ENCODE measurements at regions not wholly inside any gene's neighbourhood (a gene's known extent, or its start where the extent isn't known, plus 50 kb on each side); places are given as distances from the start of the nearest gene placed in this dataset.

- H3K14ac ChIP-seq (ENCODE audit: insufficient read length): no peak overlapping the region
- H4K91ac ChIP-seq (replicated peaks; ENCODE audit: insufficient read length, low read length): no peak overlapping the region
- no peak overlapping the region for H3K18ac ChIP-seq (ENCODE audit: extremely low read depth, low read length)
- H3K36me3 ChIP-seq (ENCODE audit: control insufficient read depth in 2 of 4, insufficient read depth in 4 of 4, low read length in 3 of 4): no peaks in the 10 kb centered on the region
- ChIA-PET CTCF (ENCODE audit: partially characterized antibody) (no interaction called here), POLR2A (ENCODE audit: partially characterized antibody) (no interaction called here)
- FAIRE-seq (no peak), DNase-seq (ENCODE audit: low read depth in 1 of 2, low spot score in 2 of 2) (no peak)
- H3K9ac ChIP-seq (replicated peaks in 1 of 4; ENCODE audit: extremely low read depth in 1 of 4, low read depth in 3 of 4, low read length in 3 of 4): no peak overlapping the region
- H2BK20ac ChIP-seq (ENCODE audit: low read length): no peak overlapping the region
- H2BK15ac ChIP-seq (ENCODE audit: low read length): no peak overlapping the region
- H3K79me1 ChIP-seq (ENCODE audit: low read depth, low read length): no peaks in the 10 kb centered on the region
- no peaks in the 10 kb centered on the region; a peak in 1 of 4 replicates for H3K79me2 ChIP-seq (ENCODE audit: control insufficient read depth in 1 of 2, insufficient read depth in 2 of 2, low read length in 2 of 2)
- H2BK12ac ChIP-seq (ENCODE audit: low read depth, low read length): no peak overlapping the region
- no peaks in the 10 kb centered on the region for H3K9me3 ChIP-seq (ENCODE audit: insufficient read depth in 2 of 2, low read depth in 1 of 2, low read length in 1 of 2)
- peaks cover 7% of the 10 kb centered on the region; the same call in 1 of the 2 replicates for H3K23me2 ChIP-seq (ENCODE audit: low read depth, low read length)
- H3K27ac ChIP-seq (ENCODE audit: low read depth, low read length): no peak overlapping the region
- no peak overlapping the region for H4K8ac ChIP-seq (ENCODE audit: extremely low read depth, insufficient read depth, low read length)
- H3K56ac ChIP-seq (replicated peaks; ENCODE audit: insufficient read length, low read depth, low read length): no peak overlapping the region
- H3K4ac ChIP-seq (replicated peaks; ENCODE audit: insufficient read length, low read depth, low read length): no peak overlapping the region
- H2AK5ac ChIP-seq (ENCODE audit: low read depth, low read length): no peak overlapping the region
- H3K4me3 ChIP-seq (ENCODE audit: extremely low read depth in 1 of 4, insufficient read depth in 2 of 4, low read depth in 3 of 4, low read length in 4 of 4): no peak overlapping the region
- 59% methylated on average over 11 of the region's 11 CpGs; no CpG with 5 or more reads in 1 of the 2 experiments for WGBS, 2 experiments (ENCODE audit: extremely low coverage in 1 of 2, insufficient coverage in 1 of 2, insufficient read length in 1 of 2, insufficient replicate concordance in 2 of 2, low coverage in 1 of 2, low lambda C conversion rate in 2 of 2, missing lambda C conversion rate in 1 of 2)
- H4K20me1 ChIP-seq (replicated peaks in 1 of 2; ENCODE audit: control insufficient read depth in 1 of 2, insufficient read depth in 2 of 2, low read length in 2 of 2): peaks cover 0 to 4% of the 10 kb centered on the region in 2 experiments
- H4K5ac ChIP-seq (ENCODE audit: insufficient read length, low read depth, low read length): no peak overlapping the region
- H3K4me1 ChIP-seq (replicated peaks in 1 of 4; ENCODE audit: control insufficient read depth in 3 of 4, insufficient read depth in 4 of 4, low read length in 3 of 4): peaks cover 0 to 4% (median 0%) of the 10 kb centered on the region in 4 experiments; a peak in 2 of 7 replicates
- H3K27me3 ChIP-seq (replicated peaks in 1 of 4; ENCODE audit: control insufficient read depth in 3 of 4, extremely low read depth in 1 of 4, insufficient read depth in 3 of 4, low read length in 3 of 4): no peaks in the 10 kb centered on the region
- H2AFZ ChIP-seq (ENCODE audit: low read length): no peak overlapping the region
- no peak overlapping the region for H2BK120ac ChIP-seq (replicated peaks; ENCODE audit: low read depth, low read length)
- no peak overlapping the region for H2BK5ac ChIP-seq (ENCODE audit: low read depth, low read length)
- H3K23ac ChIP-seq (ENCODE audit: insufficient read length): no peak overlapping the region
- H3K4me2 ChIP-seq (ENCODE audit: insufficient read depth in 1 of 2, low read depth in 2 of 2, low read length in 2 of 2): no peak overlapping the region
- TF ChIP-seq GABPA (IDR thresholded peaks at IDR 0.05; ENCODE audit: borderline replicate concordance, insufficient read depth, low read length) (no peak), TCF12 (IDR thresholded peaks at IDR 0.05; ENCODE audit: low read depth, low read length) (no peak), GTF2F1 (IDR thresholded peaks at IDR 0.05; ENCODE audit: borderline replicate concordance, low read depth, low read length) (no peak), EGR1 (IDR thresholded peaks at IDR 0.05; ENCODE audit: borderline replicate concordance, low read depth, low read length) (no peak), NRF1 (IDR thresholded peaks at IDR 0.05; ENCODE audit: low read depth, low read length) (no peak), BRCA1 (IDR thresholded peaks at IDR 0.05; ENCODE audit: low read depth, low read length) (no peak), RXRA (IDR thresholded peaks at IDR 0.05; ENCODE audit: insufficient read depth, low read depth, low read length) (no peak), YY1 (IDR thresholded peaks at IDR 0.05; ENCODE audit: low read depth, low read length) (no peak), CBX5 (IDR thresholded peaks at IDR 0.05; ENCODE audit: low read depth, low read length) (no peak), SIX5 (IDR thresholded peaks at IDR 0.05; ENCODE audit: low read depth, low read length) (no peak), KDM4A (IDR thresholded peaks at IDR 0.05; ENCODE audit: low read depth, low read length, severe bottlenecking) (no peak), PHF8 (conservative IDR thresholded peaks at IDR 0.05; ENCODE audit: low read depth, low read length) (no peak), RBBP5 (IDR thresholded peaks at IDR 0.05; ENCODE audit: borderline replicate concordance, low read depth, low read length) (no peak)
These were observed 85.4 kb downstream of the IRX2 start for GRCh38 chr5:2666081-2666480.

Data from H1 (cell line).